GM12878 (cell line): ENCODE measurements at regions not wholly inside any gene's neighbourhood (a gene's known extent, or its start where the extent isn't known, plus 50 kb on each side); places are given as distances from the start of the nearest gene placed in this dataset.

Experiments used
- EP300 ChIP-seq, 2 experiments: fragments of 150-350 bp in 1 of 2; IDR thresholded peaks; 2 replicates each; pipeline ENCODE4 v1.6.1; 2011 to 2012; ENCODE audit warnings: low read depth in 2 of 2, low read length in 2 of 2, borderline replicate concordance in 1 of 2, improper control_type of control experiment in 1 of 2, inconsistent platforms in 1 of 2; ENCODE audit not compliant: control insufficient read depth in 1 of 2
- POLR2A ChIP-seq: IDR thresholded peaks from 2 replicates; pipeline ENCODE4 v1.6.1; 2011; ENCODE audit warnings: low read depth, mild to moderate bottlenecking, low read length

GRCh38 chr3:126257174-126257573, 76.8 kb upstream of the ALDH1L1 start:
- TF ChIP-seq POLR2A (no peak), EP300 (IDR thresholded peaks at IDR 0.05; ENCODE audit: borderline replicate concordance in 1 of 2, control insufficient read depth in 1 of 2, low read depth in 2 of 2, low read length in 2 of 2) (no peak)
